GM21367 (cell line): ENCODE measurements at regions not wholly inside any gene's neighbourhood (a gene's known extent, or its start where the extent isn't known, plus 50 kb on each side); places are given as distances from the start of the nearest gene placed in this dataset.
"Not testable (repeated sequence)": the region's sequence is repeated elsewhere in the genome, so short reads cannot be mapped to it uniquely, and the experiment has no call there.

ENCODE experiments used
- ATAC-seq: cut with Tn5 transposase; IDR thresholded peaks from one replicate; pipeline ENCODE4 v1.9.1; 2021; ENCODE audit not compliant: unreplicated experiment

DNA sequence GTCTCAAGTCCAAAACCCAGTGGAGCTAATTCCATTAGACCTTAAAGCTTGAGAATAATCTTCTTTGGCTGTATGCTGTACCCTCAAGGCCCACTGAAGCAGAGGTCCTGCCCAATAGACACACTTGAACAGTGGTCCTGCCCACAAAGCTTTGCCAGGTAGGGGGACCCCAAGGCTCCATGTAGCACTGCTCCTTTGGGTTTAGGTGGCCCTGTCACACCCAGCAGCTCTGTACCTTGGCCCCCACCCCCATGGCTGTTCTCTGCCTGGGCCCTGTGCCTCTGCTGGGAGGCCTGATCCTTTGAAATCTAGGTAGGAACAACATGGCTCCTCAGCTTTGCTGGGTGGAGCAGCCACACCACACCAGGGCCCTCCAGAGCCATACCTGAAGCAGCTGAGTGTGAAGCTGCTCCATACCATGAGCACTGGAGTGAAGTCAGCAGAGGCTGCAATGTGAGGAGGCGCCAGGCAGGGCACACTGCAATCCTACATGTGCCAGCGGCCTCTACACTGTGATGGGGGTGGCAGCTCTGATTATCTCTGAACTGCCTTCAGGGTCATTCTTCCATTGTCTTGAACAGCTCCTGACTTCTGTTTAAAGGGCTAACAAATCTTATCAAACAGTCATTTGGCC is 188.0 kb upstream of the CCDC54 start:
- ATAC-seq: no peak

DNA sequence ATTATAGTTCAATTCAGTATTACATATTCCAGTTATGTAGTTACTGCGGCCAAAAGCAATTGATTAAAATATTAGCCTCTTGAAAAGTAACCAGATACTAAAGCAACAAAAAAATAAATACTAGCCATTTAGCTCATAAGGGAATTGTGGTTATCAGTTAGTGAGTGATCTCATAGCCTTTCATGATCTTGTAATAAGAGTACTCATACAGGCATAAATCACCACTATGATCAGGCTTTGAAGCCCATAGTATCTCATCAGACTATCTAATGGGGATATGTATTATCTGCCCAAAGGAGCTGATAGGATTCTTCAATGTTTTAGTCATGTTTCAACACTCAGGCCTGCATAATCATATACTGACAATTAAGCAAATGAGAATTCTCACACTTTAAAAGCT is 184.1 kb upstream of the CCDC54 start:
- ATAC-seq: no peak

DNA sequence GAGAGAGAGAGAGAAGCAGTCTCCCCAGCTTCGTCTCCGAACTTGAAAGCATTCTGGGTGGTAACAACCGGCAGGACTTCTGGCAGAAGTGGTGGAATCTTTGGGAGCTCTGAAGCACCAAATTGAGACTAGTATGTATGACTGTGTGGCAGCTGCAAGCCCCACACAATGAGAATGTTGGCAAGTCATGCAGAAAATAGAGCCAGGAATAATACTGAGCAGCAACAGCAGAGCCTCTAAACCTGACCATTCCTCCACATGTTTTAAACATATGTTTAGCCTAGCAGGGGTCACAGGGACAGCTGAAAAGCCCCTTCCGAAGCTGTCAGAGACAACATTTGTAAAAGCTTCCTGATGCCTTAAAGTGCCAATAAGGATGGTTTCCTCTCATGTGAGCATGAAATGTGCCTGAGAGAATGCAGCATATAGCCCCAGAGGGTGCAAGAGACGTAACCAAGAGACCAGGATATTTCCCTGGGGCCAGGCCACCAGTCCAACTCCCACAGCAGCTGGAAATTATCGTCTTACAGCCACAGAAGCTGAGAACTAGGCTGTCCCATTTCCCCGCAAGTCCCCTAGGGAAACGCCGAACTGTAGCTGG is 178.6 kb upstream of the CCDC54 start:
- no peak for ATAC-seq

DNA sequence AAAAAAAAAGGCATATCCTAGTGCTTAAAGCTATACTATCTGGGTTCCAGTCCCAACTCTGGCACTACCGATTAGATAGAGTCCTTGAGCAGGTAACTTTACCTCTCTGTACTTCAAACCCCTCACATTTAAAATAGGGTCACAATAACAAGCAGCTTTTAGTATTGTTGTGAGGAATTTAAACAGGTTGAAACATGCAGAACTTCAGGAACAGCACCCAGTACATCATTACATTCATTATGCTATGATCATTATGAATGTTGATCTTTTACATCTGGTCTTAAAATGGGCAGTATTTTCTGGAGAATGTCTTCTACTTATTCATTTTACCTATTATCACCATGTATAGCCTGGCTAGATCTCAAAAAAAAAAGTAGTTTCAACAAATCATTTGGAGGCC is 176.1 kb upstream of the CCDC54 start:
- no peak for ATAC-seq

DNA sequence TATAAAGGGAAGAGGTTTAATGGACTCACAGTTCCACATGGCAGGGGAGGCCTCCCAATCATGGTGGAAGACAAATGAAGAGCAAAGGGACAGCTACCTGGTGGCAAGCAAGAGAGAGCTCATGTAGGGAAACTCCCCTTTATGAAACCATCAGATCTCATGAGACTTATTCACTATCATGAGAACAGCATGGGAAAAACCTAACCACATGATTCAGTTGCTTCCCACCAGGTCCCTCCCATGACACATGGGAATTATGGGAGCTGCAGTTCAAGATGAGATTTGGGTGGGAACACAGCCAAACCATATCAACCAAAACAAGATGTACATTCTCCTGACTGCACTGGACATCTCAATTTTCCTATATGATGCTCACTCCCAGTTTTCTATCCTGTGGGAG is 174.4 kb upstream of the CCDC54 start:
- ATAC-seq: not testable (repeated sequence)

DNA sequence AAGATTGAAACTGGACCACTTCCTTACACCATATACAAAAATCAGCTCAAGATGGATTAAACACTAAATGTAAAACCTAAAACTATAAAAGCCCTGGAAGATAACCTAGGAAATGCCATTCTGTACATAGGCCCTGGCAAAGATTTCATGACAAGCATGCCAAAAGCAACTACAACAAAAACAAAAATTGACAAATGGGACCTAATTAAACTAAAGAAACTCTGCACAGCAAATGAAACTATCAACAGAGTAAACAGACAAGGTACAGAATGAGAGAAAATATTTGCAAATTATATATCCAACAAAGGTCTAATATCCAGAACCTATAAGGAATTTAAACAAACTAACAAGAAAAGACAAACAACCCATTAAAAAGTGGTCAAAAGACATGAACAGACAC is 173.1 kb upstream of the CCDC54 start:
- ATAC-seq: no peak

DNA sequence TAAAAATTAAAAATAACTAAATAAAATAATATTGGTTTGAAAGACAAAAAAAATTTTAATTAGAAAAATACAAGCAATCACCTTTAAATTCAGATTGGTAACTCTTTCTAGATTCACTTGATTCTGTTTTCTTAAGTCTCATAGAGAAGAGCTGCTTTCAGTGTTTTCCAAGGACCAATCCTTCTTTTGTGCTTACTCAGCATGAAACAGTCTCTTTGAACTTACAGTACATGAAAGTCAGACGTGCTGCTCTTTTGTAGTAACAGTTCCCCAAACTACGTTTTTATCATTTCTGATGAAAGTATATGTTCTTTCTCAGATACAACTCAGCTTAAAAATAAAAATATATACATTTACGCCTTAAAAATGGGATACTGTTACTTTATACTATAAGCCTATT is 171.9 kb upstream of the CCDC54 start:
- ATAC-seq: no peak

DNA sequence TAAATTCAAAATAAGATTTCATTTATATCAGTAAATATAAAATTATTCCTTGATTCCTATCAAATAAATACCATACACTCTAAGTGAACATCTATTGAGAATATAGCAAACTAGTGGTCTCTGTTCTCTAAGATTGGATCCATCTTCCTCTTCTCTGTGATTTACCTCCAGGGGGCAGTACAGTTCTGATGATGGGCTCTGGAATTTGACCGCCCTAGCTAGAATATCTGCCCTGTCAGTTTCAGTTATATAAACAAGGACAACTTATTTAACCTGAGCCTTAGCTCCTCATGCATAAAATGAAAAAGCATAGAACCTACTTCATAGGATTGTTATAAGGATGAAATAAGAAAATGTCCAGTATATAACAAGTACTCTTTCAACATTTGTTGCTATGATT is 171.1 kb upstream of the CCDC54 start:
- ATAC-seq: no peak

DNA sequence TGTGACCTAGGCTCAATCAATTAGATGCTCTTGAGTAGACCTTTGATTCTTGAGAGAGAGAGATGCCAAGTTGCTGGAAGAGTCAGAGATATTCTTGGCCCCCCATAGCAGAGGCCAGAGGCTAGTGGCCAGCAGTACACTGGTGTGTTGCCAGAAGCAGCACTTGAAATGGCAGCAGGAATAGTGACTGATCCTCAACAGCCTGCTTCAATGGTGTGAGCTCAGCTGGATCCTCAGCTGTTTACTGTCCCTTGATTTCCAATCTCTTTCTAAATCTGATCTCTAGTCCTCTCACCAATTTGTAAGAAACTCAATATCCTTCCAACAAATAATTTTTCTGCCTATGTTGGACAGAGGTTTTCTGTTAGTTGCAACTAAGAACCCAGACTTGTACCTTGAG is 170.3 kb upstream of the CCDC54 start:
- no peak for ATAC-seq

DNA sequence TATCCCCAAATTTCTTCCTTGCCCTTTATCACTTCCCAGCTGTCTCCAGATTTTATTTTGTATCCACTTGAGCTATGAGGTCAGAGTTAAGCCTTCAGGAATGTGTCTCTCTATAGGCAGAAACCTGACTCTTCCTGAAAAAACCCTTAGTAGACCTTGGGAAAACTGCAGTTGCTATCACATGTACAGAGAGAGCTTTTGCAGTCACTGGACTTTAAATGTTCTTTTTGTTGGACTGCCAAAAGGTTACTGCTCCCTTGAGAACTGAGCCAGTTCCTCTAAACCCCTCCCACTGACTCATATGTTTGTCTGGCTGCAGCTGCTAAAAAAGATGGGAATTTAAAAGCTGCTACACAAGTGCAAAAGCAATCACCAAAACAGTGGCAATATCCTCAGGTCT is 169.1 kb upstream of the CCDC54 start:
- ATAC-seq: no peak

DNA sequence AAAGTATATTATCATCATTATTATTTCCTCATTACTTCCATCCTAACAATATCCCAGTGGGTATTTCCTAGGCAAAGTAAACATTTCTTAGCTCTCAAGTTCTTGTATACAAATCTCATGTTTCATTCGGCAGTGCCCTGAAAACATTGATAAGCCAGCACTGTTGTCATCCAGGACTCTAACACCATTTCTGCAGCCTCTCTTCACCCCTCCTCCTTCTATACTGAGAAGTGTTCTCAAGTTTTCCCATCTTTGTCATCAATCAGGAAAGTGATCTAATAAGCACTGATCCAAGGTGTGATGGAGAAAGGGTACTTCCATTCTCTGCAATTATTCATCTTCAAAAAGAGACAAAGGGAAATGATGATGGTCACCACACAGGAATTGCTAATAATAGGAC is 168.4 kb upstream of the CCDC54 start:
- ATAC-seq: no peak

DNA sequence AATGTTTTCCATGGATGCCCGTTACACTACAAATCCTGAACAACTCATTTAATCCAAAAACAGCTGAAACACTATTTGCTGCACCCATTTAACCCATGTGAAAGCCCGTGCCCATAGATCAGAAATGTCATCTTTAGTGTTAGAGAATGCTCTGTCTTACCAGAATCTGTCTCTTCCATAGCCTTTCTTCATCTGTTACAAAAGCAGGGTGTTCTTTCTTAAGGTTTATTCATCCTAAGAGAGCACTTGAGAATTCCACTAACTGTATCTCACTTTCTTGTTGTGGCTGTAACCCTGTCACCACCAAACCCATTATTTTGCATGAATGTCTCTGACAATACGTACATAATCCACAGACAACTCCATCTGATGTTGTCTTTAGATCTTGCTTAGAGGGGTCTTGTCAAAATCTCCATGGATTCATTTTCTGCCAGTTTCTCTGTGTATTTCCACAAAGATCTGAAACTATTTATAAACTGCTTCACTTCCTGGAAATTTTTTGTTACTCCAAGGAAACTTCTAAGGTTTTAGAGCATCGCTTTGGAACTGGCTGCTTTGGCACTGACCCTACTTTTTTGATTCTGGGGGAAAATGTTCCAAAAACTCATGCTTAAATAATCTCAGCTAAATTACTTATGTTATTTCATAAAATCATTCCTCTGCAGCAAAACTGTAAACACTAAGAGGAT is 167.8 kb upstream of the CCDC54 start:
- ATAC-seq: no peak

DNA sequence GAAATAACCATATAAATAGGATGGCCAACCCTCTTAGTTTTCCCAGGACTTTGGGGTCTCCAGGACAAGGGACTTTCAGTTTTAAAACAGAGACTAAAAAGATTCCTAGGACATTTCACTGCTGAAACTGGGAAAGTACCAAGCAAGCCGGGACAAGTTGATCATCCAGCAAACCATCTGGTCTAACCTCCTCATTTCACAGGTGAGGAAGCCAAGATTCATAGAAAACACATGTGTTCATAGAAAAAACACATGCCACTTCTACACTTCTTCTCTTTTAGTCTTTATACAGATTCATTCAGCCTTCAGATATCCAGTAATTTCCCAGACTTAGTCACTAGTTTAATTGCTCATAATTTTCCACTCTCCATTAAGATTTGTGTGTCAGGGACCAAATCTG is 165.6 kb upstream of the CCDC54 start:
- no peak for ATAC-seq

DNA sequence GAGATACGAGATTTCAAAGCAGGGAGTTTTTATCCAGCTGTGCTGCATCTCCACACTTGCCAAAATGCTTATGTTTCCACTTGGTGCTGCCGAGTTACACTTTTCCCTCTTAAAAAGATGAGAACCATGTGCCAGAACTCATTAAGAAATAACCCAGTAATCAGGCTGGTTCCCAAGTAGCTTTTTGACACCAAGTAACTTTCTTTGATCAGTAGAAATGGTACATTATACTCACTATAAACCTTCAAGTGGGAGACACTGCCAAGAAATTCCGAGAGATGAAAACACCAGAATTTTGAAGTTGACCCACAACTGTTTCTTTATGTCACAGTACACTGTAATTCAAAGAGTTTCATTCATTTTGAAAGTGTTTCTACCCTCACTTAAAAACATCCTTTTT is 164.6 kb upstream of the CCDC54 start:
- no peak for ATAC-seq

DNA sequence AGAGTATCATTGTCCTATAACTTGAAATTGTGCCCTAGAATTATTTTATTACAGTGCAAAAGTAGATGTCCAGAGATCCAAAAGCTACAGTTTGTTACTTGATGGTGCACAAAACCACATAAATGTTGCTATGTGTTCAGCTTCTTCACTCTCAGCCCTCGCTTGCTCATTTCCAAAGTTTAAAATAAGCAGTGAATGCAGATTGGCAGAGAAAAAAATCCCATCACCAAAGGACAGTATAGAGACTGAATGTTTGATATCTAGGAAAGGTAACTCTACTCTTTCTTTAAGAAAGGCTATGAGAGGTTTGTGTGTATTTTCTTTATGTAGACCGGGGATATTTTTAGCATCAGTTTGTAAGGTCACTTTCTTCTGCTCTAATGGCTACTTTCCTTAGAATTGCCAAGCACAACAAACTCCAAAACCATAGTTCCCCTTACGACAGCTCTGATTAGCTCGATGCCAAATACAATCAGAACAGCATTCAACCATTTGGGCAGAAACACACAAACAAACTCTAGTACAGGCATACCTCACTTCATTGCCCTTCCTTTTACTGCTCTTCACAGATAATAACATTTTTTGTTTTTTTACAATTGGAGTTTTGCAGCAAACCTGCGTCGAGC is 164.1 kb upstream of the CCDC54 start:
- no peak for ATAC-seq

DNA sequence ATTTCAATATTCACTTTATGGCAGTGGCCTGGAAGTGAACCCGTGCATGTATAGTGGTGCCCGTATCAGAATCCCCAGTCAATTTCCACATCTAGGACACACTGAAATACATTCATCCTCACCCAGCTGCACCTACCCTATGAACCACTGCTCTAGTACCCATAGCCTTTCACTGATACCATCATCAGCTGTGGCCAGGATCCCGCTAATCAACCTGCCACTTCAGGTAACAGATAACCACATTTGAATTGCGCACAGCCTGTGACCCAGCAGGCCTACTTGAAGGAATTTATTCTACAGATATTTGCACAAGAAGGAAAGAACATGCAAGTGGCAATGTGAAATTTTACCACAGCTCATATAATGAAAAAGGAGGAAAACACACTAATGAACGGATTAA is 161.0 kb upstream of the CCDC54 start:
- ATAC-seq: no peak

DNA sequence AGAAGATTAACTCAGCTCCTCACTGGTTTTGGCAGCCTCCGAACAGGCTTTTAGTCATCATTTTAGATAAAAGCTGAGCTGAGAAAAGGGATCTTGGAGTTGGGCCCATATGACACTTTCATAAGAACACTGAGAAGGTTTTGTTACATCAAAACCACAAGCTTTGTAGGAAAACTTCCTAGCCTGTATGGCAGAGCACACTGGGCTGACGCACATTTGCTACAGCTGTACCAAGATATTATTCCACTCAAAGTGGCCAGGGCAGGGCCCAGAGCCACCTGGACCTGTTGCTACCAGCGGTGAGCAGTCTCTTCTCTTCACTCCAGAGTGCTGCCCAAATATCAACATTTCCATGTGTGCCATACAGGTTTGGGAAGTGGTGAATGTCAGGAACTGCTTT is 160.5 kb upstream of the CCDC54 start:
- no peak for ATAC-seq

DNA sequence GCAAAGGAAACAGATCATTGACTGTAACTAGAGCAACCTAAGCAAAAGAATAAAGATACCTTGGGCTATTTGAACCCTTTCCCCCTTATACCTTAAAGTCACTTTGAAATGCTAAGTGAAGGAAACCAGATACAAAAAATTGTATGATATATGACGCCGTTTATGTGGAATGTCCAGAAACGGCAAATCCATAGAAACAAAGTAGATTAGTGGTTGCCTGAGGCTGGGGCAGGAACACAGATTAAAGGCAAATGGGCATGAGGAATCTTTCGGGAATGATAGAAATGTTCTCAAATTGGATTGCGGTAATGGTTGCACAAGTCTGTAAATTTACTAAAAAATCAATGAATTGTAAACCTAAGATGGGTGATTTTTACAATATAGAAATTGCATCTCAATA is 160.1 kb upstream of the CCDC54 start:
- no peak for ATAC-seq

DNA sequence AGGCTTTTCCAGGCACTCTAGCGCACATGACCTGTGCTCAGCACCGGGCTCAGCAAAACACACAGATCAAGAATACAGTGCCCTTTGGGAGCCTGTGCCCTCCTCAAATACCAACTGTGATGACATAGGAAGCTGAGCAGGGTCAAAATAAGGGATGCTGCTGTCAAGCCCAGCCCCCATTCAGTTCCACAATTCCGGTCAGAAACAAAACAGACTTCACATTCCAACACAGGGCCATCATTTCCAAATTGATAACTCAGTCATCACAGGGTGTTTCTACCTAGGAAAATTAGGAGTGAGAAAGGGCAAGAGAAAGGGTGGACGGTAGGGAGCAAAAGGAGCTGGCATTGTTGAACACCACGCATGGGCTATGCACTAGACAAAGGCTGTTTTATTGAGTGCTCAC is 158.4 kb upstream of the CCDC54 start:
- no peak for ATAC-seq

DNA sequence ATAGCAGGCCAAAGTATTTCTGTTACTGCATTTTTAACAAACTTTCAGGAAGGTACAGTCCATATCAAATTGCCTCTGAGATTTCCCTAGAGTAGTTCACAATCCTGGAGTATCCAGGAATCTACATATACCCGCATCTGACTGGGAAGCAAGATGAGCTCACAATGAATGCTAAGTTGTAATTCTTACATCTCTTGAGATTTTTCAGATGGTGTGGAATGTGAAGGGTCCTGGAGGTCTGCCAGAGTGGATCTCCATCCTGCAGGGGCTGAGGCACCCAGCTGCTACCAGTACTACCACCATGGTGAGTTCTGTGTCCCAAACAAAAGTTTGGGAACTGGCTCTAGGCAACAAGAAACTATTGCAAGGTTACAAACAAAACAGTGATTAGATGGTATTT is 156.7 kb upstream of the CCDC54 start:
- ATAC-seq: no peak

DNA sequence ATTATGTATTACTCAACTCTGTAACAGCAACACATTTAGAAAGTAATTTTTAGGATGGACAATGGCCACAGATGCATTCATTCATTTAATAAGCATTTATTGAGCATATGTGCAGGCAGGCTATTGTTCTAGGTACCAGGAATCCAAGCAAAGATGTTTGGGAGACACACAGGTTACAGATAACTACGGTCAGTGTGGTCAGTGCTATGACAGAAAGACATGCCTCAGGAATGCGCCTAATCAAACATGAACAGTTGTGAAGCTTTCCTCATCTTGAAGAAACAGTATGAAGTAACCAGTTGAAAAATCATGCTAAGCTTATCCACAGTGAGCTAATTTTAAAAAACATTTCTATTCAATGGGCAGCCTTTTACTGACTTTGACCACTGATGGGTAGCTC is 155.4 kb upstream of the CCDC54 start:
- ATAC-seq: no peak

DNA sequence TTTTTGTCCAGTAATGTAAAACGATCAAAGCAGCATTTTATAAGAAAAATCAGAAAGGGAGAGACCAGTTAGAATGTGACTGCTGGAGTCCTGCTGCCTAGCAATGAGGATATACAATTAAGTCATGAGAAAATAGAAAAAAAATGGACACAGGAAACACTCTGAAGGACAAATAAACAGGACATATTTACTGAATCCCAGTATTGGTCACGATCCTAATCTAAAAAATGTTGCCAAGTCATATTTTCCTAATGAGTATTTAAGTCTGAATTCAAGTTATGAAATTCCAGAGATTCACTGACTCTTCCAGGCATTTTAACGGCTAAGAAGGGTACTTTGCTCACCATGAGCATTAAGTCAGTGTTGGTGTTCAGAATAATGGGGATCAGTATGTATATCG is 154.3 kb upstream of the CCDC54 start:
- ATAC-seq: no peak
